SK-N-SH (cell line): ENCODE measurements at regions not wholly inside any gene's neighbourhood (a gene's known extent, or its start where the extent isn't known, plus 50 kb on each side); places are given as distances from the start of the nearest gene placed in this dataset.

Experiments used
- EP300 ChIP-seq, 2 experiments: IDR thresholded peaks; 2 replicates each; pipeline versions ENCODE4 v1.4.0 to v1.6.1; 2012; ENCODE audit warnings: borderline replicate concordance in 1 of 2, low read depth in 1 of 2, low read length in 1 of 2
- JUND ChIP-seq: IDR thresholded peaks from 2 replicates; pipeline ENCODE4 v1.4.0; 2012
- TF ChIP-seq, protein P1 (sequence below): fragments of 200-600 bp; sonication (generic); IDR thresholded peaks from 2 replicates; pipeline ENCODE4 v1.6.1; 2017; ENCODE audit warnings: antibody characterized with exemption, mild to moderate bottlenecking, moderate library complexity
- TF ChIP-seq, protein P2 (sequence below): IDR thresholded peaks from 2 replicates; pipeline ENCODE4; 2012

DNA sequence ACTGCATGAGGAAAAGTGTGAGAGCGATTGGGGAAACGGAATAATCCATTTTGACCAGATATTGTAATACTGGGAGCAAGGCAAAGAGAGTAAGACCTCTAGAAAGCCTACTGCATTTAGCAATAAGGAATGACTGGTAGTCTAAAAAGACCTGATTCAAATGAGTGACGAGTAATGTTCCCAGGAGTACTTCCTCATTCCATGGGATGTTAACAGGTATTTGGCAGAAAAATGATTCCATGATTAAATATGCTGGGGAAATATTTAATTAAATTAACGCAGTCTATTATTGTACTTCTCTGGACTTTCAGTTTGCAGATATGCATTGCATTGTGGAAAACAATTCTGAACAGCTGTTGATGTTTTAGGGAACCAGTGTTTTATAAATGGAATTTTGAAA is 105.5 kb downstream of the RPE65 start:
- TF ChIP-seq, protein P1, sequence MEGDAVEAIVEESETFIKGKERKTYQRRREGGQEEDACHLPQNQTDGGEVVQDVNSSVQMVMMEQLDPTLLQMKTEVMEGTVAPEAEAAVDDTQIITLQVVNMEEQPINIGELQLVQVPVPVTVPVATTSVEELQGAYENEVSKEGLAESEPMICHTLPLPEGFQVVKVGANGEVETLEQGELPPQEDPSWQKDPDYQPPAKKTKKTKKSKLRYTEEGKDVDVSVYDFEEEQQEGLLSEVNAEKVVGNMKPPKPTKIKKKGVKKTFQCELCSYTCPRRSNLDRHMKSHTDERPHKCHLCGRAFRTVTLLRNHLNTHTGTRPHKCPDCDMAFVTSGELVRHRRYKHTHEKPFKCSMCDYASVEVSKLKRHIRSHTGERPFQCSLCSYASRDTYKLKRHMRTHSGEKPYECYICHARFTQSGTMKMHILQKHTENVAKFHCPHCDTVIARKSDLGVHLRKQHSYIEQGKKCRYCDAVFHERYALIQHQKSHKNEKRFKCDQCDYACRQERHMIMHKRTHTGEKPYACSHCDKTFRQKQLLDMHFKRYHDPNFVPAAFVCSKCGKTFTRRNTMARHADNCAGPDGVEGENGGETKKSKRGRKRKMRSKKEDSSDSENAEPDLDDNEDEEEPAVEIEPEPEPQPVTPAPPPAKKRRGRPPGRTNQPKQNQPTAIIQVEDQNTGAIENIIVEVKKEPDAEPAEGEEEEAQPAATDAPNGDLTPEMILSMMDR = no peak
- TF ChIP-seq EP300 (IDR thresholded peaks at IDR 0.05; ENCODE audit: borderline replicate concordance in 1 of 2, low read depth in 1 of 2, low read length in 1 of 2) (no peak), JUND (no peak)
- TF ChIP-seq, protein P2, sequence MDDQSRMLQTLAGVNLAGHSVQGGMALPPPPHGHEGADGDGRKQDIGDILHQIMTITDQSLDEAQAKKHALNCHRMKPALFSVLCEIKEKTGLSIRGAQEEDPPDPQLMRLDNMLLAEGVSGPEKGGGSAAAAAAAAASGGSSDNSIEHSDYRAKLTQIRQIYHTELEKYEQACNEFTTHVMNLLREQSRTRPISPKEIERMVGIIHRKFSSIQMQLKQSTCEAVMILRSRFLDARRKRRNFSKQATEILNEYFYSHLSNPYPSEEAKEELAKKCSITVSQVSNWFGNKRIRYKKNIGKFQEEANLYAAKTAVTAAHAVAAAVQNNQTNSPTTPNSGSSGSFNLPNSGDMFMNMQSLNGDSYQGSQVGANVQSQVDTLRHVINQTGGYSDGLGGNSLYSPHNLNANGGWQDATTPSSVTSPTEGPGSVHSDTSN = no peak
